ENCODE measurements at regions not wholly inside any gene's neighbourhood (a gene's known extent, or its start where the extent isn't known, plus 50 kb on each side); places are given as distances from the start of the nearest gene placed in this dataset.

DNA sequence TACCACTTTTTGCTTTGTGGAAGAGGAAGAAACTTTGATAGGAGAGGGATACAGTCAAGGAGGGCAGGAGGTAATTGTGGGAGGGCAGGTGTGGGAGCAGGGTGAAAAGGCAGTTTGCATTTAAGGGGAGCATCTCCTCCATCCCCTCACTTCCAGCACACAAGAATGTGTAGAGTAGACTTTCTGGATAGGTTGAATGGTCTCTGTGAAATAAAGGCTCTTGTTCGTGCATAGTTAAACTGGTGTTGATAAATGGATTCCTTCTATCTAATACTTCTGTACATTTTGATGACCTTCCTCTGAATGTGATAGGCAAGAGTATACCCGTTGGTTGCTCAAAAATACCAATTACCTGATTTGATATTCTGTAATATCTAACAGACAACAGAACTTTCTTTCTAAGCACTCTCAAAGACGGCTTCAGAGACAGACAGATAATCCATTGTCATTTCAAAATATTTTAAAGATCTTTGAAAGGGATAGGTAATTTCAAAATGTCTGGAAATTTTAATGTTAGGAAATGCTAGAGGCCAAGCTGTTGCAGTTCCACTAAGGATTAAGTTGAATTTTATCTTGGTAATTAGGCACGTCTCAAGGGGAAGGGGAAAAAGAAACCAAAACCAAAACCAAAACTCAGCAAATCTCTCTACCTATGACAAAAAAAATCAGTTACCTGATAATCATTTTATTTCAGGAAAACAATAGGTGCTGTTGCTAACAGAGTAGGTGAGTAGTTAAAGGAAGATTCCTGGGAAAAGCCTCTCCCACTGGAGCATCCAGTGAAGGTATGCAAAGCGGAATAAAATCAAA, 302.6 kb downstream of the COG6 start:
- H3K27me3 ChIP-seq (ENCODE audit: control insufficient read depth in 5 of 5, insufficient read depth in 4 of 5, low read length in 5 of 5) = no peaks in the 10 kb centered on the region
- no peaks in the 10 kb centered on the region for H3K36me3 ChIP-seq (ENCODE audit: control insufficient read depth in 5 of 5, insufficient read depth in 5 of 5, low read length in 5 of 5)
- H3K27ac ChIP-seq (ENCODE audit: low read depth, low read length) = no peak overlapping the region
- no peaks in the 10 kb centered on the region for H3K9me3 ChIP-seq (ENCODE audit: control insufficient read depth in 5 of 5, low read length in 5 of 5)
- H3K4me1 ChIP-seq (ENCODE audit: control insufficient read depth in 5 of 5, insufficient read depth in 5 of 5, low read length in 5 of 5) = peaks cover 0 to 4% (median 1%) of the 10 kb centered on the region in 5 donors
- no peak overlapping the region for H3K9ac ChIP-seq (ENCODE audit: low read length in 5 of 5)
- no peak overlapping the region for H3K4me3 ChIP-seq (ENCODE audit: low read depth in 1 of 5, low read length in 5 of 5)

DNA sequence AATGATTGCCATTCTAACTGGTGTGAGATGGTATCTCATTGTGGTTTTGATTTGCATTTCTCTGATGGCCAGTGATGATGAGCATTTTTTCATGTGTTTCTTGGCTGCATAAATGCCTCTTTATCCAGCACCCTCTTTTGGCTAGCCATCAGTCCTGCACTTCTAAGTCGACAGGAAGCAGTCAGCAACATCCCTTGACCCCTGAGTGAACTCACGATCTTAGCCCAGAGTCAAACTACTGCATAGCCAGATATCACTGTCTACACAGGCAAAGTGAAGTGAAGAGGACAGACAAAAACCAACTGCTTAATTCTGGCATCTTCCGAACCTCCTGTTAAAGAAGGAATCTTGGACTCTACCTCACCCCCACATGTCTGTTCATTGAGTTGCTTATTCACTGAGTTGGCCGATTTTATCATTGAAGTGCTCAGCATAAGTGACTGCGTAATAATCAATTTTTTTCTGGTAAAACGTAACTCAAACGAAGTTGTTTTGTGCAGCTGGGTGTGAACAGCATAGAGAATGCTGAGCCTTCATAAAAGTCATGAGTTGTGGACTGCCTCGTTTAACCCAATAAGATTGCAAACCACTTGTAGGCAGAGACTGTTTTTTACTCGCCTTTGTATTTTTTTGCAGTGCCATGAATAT, 304.2 kb downstream of the COG6 start:
- Histone ChIP-seq H3K9ac (ENCODE audit: low read length in 5 of 5) (no peak overlapping the region), H3K9me3 (ENCODE audit: control insufficient read depth in 5 of 5, low read length in 5 of 5) (no peaks in the 10 kb centered on the region), H3K27ac (ENCODE audit: low read depth, low read length) (no peak overlapping the region), H3K36me3 (ENCODE audit: control insufficient read depth in 5 of 5, insufficient read depth in 5 of 5, low read length in 5 of 5) (no peaks in the 10 kb centered on the region), H3K27me3 (ENCODE audit: control insufficient read depth in 5 of 5, insufficient read depth in 4 of 5, low read length in 5 of 5) (no peaks in the 10 kb centered on the region), H3K4me1 (ENCODE audit: control insufficient read depth in 5 of 5, insufficient read depth in 5 of 5, low read length in 5 of 5) (peaks cover 0 to 4% (median 0%) of the 10 kb centered on the region in 5 donors), H3K4me3 (ENCODE audit: low read depth in 1 of 5, low read length in 5 of 5) (no peak overlapping the region)

DNA sequence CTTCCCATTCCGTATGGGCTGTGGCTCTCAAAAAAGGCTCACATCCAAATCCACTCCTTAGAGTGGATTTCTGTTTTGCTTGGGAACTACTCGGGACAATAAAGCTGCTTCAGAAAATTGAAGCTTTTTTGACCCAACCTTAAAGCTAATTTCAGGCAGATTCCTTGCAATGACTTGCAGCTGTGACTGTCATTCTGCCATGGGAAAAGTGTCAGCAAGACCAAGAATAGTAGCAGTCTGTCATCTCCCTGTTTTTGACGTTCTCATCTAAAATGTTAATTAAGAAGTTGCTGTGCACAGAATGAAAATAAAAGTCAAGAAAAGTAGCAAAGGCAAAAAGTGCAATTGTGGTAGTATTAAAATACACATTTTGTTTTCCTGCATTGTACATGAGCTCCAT, 304.7 kb downstream of the COG6 start:
- Histone ChIP-seq H3K4me3 (ENCODE audit: low read depth in 1 of 5, low read length in 5 of 5) (no peak overlapping the region), H3K27me3 (ENCODE audit: control insufficient read depth in 5 of 5, insufficient read depth in 4 of 5, low read length in 5 of 5) (no peaks in the 10 kb centered on the region), H3K9ac (ENCODE audit: low read length in 5 of 5) (no peak overlapping the region), H3K4me1 (ENCODE audit: control insufficient read depth in 5 of 5, insufficient read depth in 5 of 5, low read length in 5 of 5) (peaks cover 0 to 4% (median 0%) of the 10 kb centered on the region in 5 donors), H3K27ac (ENCODE audit: low read depth, low read length) (no peak overlapping the region), H3K9me3 (ENCODE audit: control insufficient read depth in 5 of 5, low read length in 5 of 5) (no peaks in the 10 kb centered on the region), H3K36me3 (ENCODE audit: control insufficient read depth in 5 of 5, insufficient read depth in 5 of 5, low read length in 5 of 5) (no peaks in the 10 kb centered on the region)

DNA sequence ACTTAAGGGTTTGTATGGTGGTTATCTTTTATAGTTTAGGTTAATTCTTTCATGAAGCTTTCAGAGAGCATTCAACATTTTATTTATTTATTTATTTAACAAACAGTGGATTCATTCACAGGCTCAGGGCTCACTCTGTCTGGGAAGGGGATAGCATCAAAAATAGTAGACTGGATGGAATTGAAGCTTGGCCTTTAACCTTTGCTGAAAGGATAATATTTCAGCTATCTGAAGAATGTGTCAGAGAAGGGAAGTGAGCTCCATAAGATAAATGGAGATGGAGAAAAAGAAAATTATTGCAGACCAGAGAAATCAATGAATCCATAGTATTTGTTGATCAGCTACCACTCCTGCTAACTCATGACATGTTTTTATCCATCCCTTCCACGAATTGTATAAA, 305.6 kb downstream of the COG6 start:
- Histone ChIP-seq H3K27ac (ENCODE audit: low read depth, low read length) (no peak overlapping the region), H3K9me3 (ENCODE audit: control insufficient read depth in 5 of 5, low read length in 5 of 5) (no peaks in the 10 kb centered on the region), H3K9ac (ENCODE audit: low read length in 5 of 5) (no peak overlapping the region), H3K36me3 (ENCODE audit: control insufficient read depth in 5 of 5, insufficient read depth in 5 of 5, low read length in 5 of 5) (no peaks in the 10 kb centered on the region), H3K4me3 (ENCODE audit: low read depth in 1 of 5, low read length in 5 of 5) (no peak overlapping the region), H3K4me1 (ENCODE audit: control insufficient read depth in 5 of 5, insufficient read depth in 5 of 5, low read length in 5 of 5) (peaks cover 0 to 4% (median 0%) of the 10 kb centered on the region in 5 donors), H3K27me3 (ENCODE audit: control insufficient read depth in 5 of 5, insufficient read depth in 4 of 5, low read length in 5 of 5) (no peaks in the 10 kb centered on the region)

DNA sequence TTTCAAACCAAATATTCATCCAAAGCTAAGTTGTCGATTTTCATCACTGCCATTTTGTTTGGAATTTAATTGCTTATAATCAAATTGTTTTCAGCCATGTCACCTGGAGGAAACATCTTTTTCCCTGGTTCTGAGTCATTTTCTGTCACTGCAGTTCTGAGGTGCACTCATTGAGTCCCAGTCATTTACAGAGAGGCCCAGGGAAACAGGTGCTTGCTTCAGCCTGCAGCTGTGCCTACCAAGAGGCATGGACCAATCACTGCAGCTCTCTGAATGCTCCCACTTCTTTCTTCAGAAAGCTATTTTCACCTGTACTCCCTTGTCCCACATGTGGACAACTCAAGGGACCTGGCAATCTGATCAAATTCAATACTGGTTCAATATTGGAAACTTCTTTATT, 308.1 kb downstream of the COG6 start:
- H3K4me3 ChIP-seq (ENCODE audit: low read depth in 1 of 5, low read length in 5 of 5) = no peak overlapping the region
- no peaks in the 10 kb centered on the region for H3K27me3 ChIP-seq (ENCODE audit: control insufficient read depth in 5 of 5, insufficient read depth in 4 of 5, low read length in 5 of 5)
- H3K4me1 ChIP-seq (ENCODE audit: control insufficient read depth in 5 of 5, insufficient read depth in 5 of 5, low read length in 5 of 5) = peaks cover 0 to 10% (median 0%) of the 10 kb centered on the region in 5 donors
- H3K9ac ChIP-seq (ENCODE audit: low read length in 5 of 5) = no peak overlapping the region
- no peak overlapping the region for H3K27ac ChIP-seq (ENCODE audit: low read depth, low read length)
- H3K9me3 ChIP-seq (ENCODE audit: control insufficient read depth in 5 of 5, low read length in 5 of 5) = no peaks in the 10 kb centered on the region
- H3K36me3 ChIP-seq (ENCODE audit: control insufficient read depth in 5 of 5, insufficient read depth in 5 of 5, low read length in 5 of 5) = no peaks in the 10 kb centered on the region

DNA sequence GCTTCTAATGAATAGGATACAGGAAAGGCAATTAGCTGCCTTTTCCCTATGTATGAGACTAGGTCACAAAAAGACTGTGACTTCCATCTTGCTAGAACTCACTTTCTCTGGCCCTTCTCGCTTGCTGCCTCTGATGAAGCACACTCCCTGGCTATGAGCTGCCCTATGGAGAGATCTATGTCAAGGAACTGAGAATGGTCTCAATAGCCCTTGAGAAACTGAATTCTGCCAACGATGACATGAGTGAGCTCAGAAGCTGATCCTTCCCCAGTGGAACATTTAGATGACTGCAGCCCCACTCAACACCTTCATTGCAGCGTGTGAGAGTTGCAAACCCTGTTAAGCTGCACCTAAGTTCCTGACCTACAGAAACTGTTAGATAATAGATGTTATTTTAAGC, 309.8 kb downstream of the COG6 start:
- no peaks in the 10 kb centered on the region for H3K27me3 ChIP-seq (ENCODE audit: control insufficient read depth in 5 of 5, insufficient read depth in 4 of 5, low read length in 5 of 5)
- peaks cover 0 to 18% (median 0%) of the 10 kb centered on the region in 5 donors for H3K4me1 ChIP-seq (ENCODE audit: control insufficient read depth in 5 of 5, insufficient read depth in 5 of 5, low read length in 5 of 5)
- H3K9me3 ChIP-seq (ENCODE audit: control insufficient read depth in 5 of 5, low read length in 5 of 5) = no peaks in the 10 kb centered on the region
- H3K9ac ChIP-seq (ENCODE audit: low read length in 5 of 5) = no peak overlapping the region
- no peak overlapping the region for H3K4me3 ChIP-seq (ENCODE audit: low read depth in 1 of 5, low read length in 5 of 5)
- no peaks in the 10 kb centered on the region for H3K36me3 ChIP-seq (ENCODE audit: control insufficient read depth in 5 of 5, insufficient read depth in 5 of 5, low read length in 5 of 5)
- no peak overlapping the region for H3K27ac ChIP-seq (ENCODE audit: low read depth, low read length)

DNA sequence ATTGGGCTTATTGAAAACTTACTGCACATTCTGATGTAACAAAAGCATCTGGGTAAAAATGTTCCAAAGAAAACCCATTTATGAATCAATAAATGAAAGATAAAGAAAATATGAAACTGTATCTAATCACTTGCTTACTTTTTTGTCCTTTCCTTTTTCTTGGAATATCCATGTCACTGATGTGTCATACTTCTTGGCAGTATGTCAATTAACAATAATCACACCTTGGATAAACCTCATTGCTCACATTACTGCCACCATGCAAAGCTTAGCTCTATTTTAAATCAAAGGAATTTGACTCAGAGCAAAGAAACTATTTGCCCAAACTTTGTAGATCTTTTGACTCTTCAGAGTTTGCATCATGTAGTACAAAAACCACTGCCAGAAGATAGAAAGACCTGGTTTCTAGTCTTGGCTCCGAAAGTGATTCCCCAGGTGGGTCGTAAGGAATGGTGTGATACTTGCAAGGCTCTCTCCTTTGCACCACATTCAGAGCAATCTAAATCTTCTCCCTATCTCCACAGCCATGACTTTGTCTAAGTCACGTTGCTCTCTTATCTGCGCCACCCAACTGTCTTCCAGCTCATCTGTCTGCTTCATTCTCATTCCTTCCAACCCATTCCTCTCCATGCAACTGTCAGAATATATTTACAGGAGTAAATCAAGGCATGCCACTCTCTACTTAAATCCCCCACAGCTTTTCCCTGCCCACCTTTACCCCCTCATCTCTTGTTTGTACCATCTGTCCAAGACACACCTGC, 311.9 kb downstream of the COG6 start:
- no peaks in the 10 kb centered on the region for H3K36me3 ChIP-seq (ENCODE audit: control insufficient read depth in 5 of 5, insufficient read depth in 5 of 5, low read length in 5 of 5)
- H3K27ac ChIP-seq (ENCODE audit: low read depth, low read length) = no peak overlapping the region
- H3K4me3 ChIP-seq (ENCODE audit: low read depth in 1 of 5, low read length in 5 of 5) = no peak overlapping the region
- H3K9ac ChIP-seq (ENCODE audit: low read length in 5 of 5) = no peak overlapping the region
- H3K9me3 ChIP-seq (ENCODE audit: control insufficient read depth in 5 of 5, low read length in 5 of 5) = no peaks in the 10 kb centered on the region
- H3K27me3 ChIP-seq (ENCODE audit: control insufficient read depth in 5 of 5, insufficient read depth in 4 of 5, low read length in 5 of 5) = no peaks in the 10 kb centered on the region
- H3K4me1 ChIP-seq (ENCODE audit: control insufficient read depth in 5 of 5, insufficient read depth in 5 of 5, low read length in 5 of 5) = peaks cover 0 to 18% (median 0%) of the 10 kb centered on the region in 5 donors

DNA sequence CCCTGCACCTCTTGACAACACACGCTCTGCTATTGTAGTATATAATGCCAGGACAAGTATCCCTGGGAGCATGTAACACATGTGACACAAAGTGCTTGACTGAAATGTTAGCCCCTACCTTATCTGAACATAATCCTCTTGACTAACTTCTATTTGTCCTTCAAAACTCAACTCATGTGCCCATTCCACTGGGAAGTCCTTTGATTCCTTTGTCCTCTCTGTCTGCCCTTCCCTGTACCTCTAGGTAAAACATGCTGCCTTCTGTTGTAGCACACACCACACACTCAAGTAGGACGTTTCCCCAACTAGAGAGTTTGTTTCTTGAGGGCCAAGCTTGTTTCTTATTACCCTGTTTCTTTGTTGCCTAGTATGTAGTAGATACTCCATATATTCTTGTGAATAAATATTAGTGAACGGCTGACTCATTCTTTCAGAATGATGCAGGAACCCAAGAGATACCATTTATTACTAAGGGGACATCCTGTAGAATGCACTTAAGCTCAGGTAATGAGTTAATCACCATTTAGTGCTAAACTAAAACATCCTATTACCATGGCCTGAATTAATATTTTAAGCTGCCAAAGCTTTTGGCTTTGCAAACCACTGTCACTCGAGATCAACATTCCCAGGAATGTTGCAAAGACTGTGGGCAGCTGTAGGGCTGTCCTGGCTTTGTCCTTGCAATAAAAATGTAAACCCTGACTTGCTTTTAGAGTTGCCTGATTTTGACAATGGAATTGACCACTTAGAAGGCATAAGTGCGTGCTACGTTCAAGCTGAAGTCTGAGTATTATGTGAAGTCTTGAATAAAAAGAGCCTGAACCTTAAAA, 313.4 kb downstream of the COG6 start:
- H3K9ac ChIP-seq (ENCODE audit: low read length in 5 of 5) = no peak overlapping the region
- H3K9me3 ChIP-seq (ENCODE audit: control insufficient read depth in 5 of 5, low read length in 5 of 5) = no peaks in the 10 kb centered on the region
- H3K4me1 ChIP-seq (ENCODE audit: control insufficient read depth in 5 of 5, insufficient read depth in 5 of 5, low read length in 5 of 5) = peaks cover 0 to 14% (median 0%) of the 10 kb centered on the region in 5 donors

DNA sequence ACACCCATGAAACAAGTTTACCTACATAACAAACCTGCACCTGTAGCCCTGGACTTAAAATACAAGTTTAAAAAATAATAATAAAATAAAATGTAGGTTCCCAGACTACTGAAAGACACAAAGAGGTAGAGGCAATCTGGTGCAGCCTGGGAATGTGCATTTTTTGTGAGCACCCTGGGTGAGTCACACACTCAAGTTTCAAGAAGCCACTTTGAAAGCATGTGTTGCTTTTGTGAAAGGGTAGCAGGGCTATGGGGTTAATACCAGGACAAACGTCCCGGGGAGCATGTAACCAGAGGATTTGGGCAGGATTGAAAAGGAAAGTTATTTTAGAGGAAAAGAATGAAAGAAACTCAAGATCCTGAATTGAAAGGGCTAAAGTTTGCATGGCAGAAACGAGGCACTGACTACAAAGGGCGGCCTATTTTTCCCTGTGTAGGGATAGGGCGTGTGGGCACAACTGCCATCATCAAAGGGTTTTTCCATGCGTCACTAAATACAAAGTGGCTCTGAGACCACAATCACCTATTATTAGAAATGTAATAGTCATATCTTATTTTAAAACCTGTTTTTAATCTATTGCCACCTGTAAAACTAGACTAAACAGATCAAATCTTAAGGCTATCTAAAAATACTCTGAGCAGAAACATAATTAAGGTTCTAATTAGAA, 314.9 kb downstream of the COG6 start:
- no peaks in the 10 kb centered on the region for H3K27me3 ChIP-seq (ENCODE audit: control insufficient read depth in 5 of 5, insufficient read depth in 4 of 5, low read length in 5 of 5)
- H3K27ac ChIP-seq (ENCODE audit: low read depth, low read length) = no peak overlapping the region
- no peaks in the 10 kb centered on the region for H3K36me3 ChIP-seq (ENCODE audit: control insufficient read depth in 5 of 5, insufficient read depth in 5 of 5, low read length in 5 of 5)
- no peaks in the 10 kb centered on the region for H3K9me3 ChIP-seq (ENCODE audit: control insufficient read depth in 5 of 5, low read length in 5 of 5)
- no peak overlapping the region for H3K9ac ChIP-seq (ENCODE audit: low read length in 5 of 5)
- H3K4me3 ChIP-seq (ENCODE audit: low read depth in 1 of 5, low read length in 5 of 5) = no peak overlapping the region
- peaks cover 0 to 14% (median 0%) of the 10 kb centered on the region in 5 donors for H3K4me1 ChIP-seq (ENCODE audit: control insufficient read depth in 5 of 5, insufficient read depth in 5 of 5, low read length in 5 of 5)

More for the DNA sequence above, 313.4 kb downstream of the COG6 start:
- no peak overlapping the region for H3K27ac ChIP-seq (ENCODE audit: low read depth, low read length)
- H3K4me3 ChIP-seq (ENCODE audit: low read depth in 1 of 5, low read length in 5 of 5) = no peak overlapping the region
- H3K27me3 ChIP-seq (ENCODE audit: control insufficient read depth in 5 of 5, insufficient read depth in 4 of 5, low read length in 5 of 5) = no peaks in the 10 kb centered on the region
- H3K36me3 ChIP-seq (ENCODE audit: control insufficient read depth in 5 of 5, insufficient read depth in 5 of 5, low read length in 5 of 5) = no peaks in the 10 kb centered on the region

Data from subcutaneous abdominal adipose tissue (tissue), 5 donors.